HL-60 (cell line): ENCODE measurements at regions not wholly inside any gene's neighbourhood (a gene's known extent, or its start where the extent isn't known, plus 50 kb on each side); places are given as distances from the start of the nearest gene placed in this dataset.

Source experiments
- GABPA ChIP-seq: IDR thresholded peaks from 2 replicates; pipeline ENCODE4 v1.6.1; 2012; ENCODE audit warnings: low read depth
- POLR2AphosphoS5 ChIP-seq: IDR thresholded peaks from 2 replicates; pipeline ENCODE4 v1.6.1; 2012; ENCODE audit warnings: low read depth
- SPI1 ChIP-seq: IDR thresholded peaks from 2 replicates; pipeline ENCODE4 v1.6.1; 2012; ENCODE audit warnings: low read depth, mild to moderate bottlenecking, borderline replicate concordance
- TF ChIP-seq, protein P1 (sequence below): IDR thresholded peaks from one replicate; pipeline ENCODE4 v1.5.1; 2011; ENCODE audit warnings: low read length, control low read depth, inconsistent platforms; ENCODE audit not compliant: insufficient read depth
- TF ChIP-seq, protein P2 (sequence below): IDR thresholded peaks from 2 replicates; pipeline ENCODE4 v1.6.1; 2012; ENCODE audit warnings: low read depth; ENCODE audit not compliant: insufficient replicate concordance

DNA sequence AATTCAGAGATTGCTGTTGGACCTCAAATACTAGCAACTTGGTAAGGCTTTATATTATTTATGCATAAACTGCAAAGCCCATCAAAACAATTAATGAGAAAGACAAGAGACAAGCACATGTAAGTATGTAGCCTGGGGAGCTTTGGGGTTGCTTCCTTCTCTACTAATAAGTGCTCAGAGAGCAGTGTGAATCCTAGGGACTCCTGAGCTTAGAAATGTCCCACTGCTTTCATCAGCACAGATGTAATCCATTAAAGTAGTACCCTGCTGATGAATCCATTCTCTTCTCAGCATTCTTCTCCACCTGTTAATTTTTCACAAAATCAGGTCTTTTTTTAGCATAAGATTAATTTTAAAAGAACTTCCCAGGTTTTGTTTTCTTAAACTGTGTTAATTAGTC lies 485.6 kb downstream of the PTH2R start:
- TF ChIP-seq, protein P1, sequence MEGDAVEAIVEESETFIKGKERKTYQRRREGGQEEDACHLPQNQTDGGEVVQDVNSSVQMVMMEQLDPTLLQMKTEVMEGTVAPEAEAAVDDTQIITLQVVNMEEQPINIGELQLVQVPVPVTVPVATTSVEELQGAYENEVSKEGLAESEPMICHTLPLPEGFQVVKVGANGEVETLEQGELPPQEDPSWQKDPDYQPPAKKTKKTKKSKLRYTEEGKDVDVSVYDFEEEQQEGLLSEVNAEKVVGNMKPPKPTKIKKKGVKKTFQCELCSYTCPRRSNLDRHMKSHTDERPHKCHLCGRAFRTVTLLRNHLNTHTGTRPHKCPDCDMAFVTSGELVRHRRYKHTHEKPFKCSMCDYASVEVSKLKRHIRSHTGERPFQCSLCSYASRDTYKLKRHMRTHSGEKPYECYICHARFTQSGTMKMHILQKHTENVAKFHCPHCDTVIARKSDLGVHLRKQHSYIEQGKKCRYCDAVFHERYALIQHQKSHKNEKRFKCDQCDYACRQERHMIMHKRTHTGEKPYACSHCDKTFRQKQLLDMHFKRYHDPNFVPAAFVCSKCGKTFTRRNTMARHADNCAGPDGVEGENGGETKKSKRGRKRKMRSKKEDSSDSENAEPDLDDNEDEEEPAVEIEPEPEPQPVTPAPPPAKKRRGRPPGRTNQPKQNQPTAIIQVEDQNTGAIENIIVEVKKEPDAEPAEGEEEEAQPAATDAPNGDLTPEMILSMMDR = no peak
- TF ChIP-seq, protein P2, sequence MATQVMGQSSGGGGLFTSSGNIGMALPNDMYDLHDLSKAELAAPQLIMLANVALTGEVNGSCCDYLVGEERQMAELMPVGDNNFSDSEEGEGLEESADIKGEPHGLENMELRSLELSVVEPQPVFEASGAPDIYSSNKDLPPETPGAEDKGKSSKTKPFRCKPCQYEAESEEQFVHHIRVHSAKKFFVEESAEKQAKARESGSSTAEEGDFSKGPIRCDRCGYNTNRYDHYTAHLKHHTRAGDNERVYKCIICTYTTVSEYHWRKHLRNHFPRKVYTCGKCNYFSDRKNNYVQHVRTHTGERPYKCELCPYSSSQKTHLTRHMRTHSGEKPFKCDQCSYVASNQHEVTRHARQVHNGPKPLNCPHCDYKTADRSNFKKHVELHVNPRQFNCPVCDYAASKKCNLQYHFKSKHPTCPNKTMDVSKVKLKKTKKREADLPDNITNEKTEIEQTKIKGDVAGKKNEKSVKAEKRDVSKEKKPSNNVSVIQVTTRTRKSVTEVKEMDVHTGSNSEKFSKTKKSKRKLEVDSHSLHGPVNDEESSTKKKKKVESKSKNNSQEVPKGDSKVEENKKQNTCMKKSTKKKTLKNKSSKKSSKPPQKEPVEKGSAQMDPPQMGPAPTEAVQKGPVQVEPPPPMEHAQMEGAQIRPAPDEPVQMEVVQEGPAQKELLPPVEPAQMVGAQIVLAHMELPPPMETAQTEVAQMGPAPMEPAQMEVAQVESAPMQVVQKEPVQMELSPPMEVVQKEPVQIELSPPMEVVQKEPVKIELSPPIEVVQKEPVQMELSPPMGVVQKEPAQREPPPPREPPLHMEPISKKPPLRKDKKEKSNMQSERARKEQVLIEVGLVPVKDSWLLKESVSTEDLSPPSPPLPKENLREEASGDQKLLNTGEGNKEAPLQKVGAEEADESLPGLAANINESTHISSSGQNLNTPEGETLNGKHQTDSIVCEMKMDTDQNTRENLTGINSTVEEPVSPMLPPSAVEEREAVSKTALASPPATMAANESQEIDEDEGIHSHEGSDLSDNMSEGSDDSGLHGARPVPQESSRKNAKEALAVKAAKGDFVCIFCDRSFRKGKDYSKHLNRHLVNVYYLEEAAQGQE = no peak
- TF ChIP-seq GABPA (no peak), POLR2AphosphoS5 (no peak), SPI1 (no peak)
